ENCODE measurements at regions not wholly inside any gene's neighbourhood (a gene's known extent, or its start where the extent isn't known, plus 50 kb on each side); places are given as distances from the start of the nearest gene placed in this dataset.

GRCh38 chr10:44564361-44564760 lies 179.5 kb upstream of the CXCL12 start:
- ChIA-PET POLR2A (no interaction called here), CTCF (no interaction called here)
- Histone ChIP-seq H3K4me3 (ENCODE audit: control insufficient read depth in 1 of 7, extremely low read depth in 1 of 7, insufficient read depth in 4 of 7, low read depth in 2 of 7, low read length in 6 of 7) (no peak overlapping the region), H3K27ac (ENCODE audit: insufficient read depth in 1 of 2, low read depth in 1 of 2, low read length in 2 of 2, poor library complexity in 1 of 2, severe bottlenecking in 2 of 2) (no peak overlapping the region), H3K4me1 (ENCODE audit: control extremely low read depth in 1 of 4, control insufficient read depth in 4 of 4, insufficient read depth in 4 of 4, low read length in 3 of 4) (no peaks in the 10 kb centered on the region), H3K9me3 (ENCODE audit: control extremely low read depth in 1 of 5, control insufficient read depth in 4 of 5, insufficient read depth in 2 of 5, low read depth in 1 of 5, low read length in 4 of 5) (no peaks in the 10 kb centered on the region), H3K27me3 (replicated peaks in 2 of 5; ENCODE audit: control insufficient read depth in 4 of 5, insufficient read depth in 5 of 5, low read length in 4 of 5) (peaks cover 0 to 6% (median 0%) of the 10 kb centered on the region in 5 experiments), H3K36me3 (ENCODE audit: control insufficient read depth in 4 of 4, insufficient read depth in 4 of 4, low read length in 3 of 4) (no peaks in the 10 kb centered on the region)
- DNase-seq: no peak
- WGBS (ENCODE audit: insufficient coverage): no CpG with 5 or more reads among the region's 1 CpG

GRCh38 chr10:44564790-44565189 lies 179.9 kb upstream of the CXCL12 start:
- ChIA-PET POLR2A (no interaction called here), CTCF (no interaction called here)
- 0% methylated on average over 1 of the region's 3 CpGs for WGBS (ENCODE audit: insufficient coverage)
- no peak for DNase-seq
- H3K9me3 ChIP-seq (ENCODE audit: control extremely low read depth in 1 of 5, control insufficient read depth in 4 of 5, insufficient read depth in 2 of 5, low read depth in 1 of 5, low read length in 4 of 5): no peaks in the 10 kb centered on the region
- peaks cover 0 to 6% (median 0%) of the 10 kb centered on the region in 5 experiments for H3K27me3 ChIP-seq (replicated peaks in 2 of 5; ENCODE audit: control insufficient read depth in 4 of 5, insufficient read depth in 5 of 5, low read length in 4 of 5)
- no peak overlapping the region for H3K4me3 ChIP-seq (ENCODE audit: control insufficient read depth in 1 of 7, extremely low read depth in 1 of 7, insufficient read depth in 4 of 7, low read depth in 2 of 7, low read length in 6 of 7)
- no peaks in the 10 kb centered on the region for H3K4me1 ChIP-seq (ENCODE audit: control extremely low read depth in 1 of 4, control insufficient read depth in 4 of 4, insufficient read depth in 4 of 4, low read length in 3 of 4)
- H3K36me3 ChIP-seq (ENCODE audit: control insufficient read depth in 4 of 4, insufficient read depth in 4 of 4, low read length in 3 of 4): no peaks in the 10 kb centered on the region
- no peak overlapping the region for H3K27ac ChIP-seq (ENCODE audit: insufficient read depth in 1 of 2, low read depth in 1 of 2, low read length in 2 of 2, poor library complexity in 1 of 2, severe bottlenecking in 2 of 2)

GRCh38 chr10:44566786-44567185 lies 181.9 kb upstream of the CXCL12 start:
- no peak overlapping the region for H3K27ac ChIP-seq (ENCODE audit: insufficient read depth in 1 of 2, low read depth in 1 of 2, low read length in 2 of 2, poor library complexity in 1 of 2, severe bottlenecking in 2 of 2)
- DNase-seq: no peak
- peaks cover 0 to 4% (median 0%) of the 10 kb centered on the region in 5 experiments for H3K27me3 ChIP-seq (replicated peaks in 2 of 5; ENCODE audit: control insufficient read depth in 4 of 5, insufficient read depth in 5 of 5, low read length in 4 of 5)
- no CpG with 5 or more reads among the region's 1 CpG for WGBS (ENCODE audit: insufficient coverage)
- H3K4me1 ChIP-seq (ENCODE audit: control extremely low read depth in 1 of 4, control insufficient read depth in 4 of 4, insufficient read depth in 4 of 4, low read length in 3 of 4): no peaks in the 10 kb centered on the region
- ChIA-PET POLR2A (no interaction called here), CTCF (no interaction called here)
- no peaks in the 10 kb centered on the region for H3K36me3 ChIP-seq (ENCODE audit: control insufficient read depth in 4 of 4, insufficient read depth in 4 of 4, low read length in 3 of 4)
- no peak overlapping the region for H3K4me3 ChIP-seq (ENCODE audit: control insufficient read depth in 1 of 7, extremely low read depth in 1 of 7, insufficient read depth in 4 of 7, low read depth in 2 of 7, low read length in 6 of 7)
- H3K9me3 ChIP-seq (ENCODE audit: control extremely low read depth in 1 of 5, control insufficient read depth in 4 of 5, insufficient read depth in 2 of 5, low read depth in 1 of 5, low read length in 4 of 5): no peaks in the 10 kb centered on the region

GRCh38 chr10:44567471-44567870 lies 182.6 kb upstream of the CXCL12 start:
- CTCF ChIA-PET: no interaction called here
- Histone ChIP-seq H3K27me3 (replicated peaks in 2 of 5; ENCODE audit: control insufficient read depth in 4 of 5, insufficient read depth in 5 of 5, low read length in 4 of 5) (peaks cover 0 to 2% (median 0%) of the 10 kb centered on the region in 5 experiments), H3K36me3 (ENCODE audit: control insufficient read depth in 4 of 4, insufficient read depth in 4 of 4, low read length in 3 of 4) (no peaks in the 10 kb centered on the region), H3K27ac (ENCODE audit: insufficient read depth in 1 of 2, low read depth in 1 of 2, low read length in 2 of 2, poor library complexity in 1 of 2, severe bottlenecking in 2 of 2) (no peak overlapping the region), H3K9me3 (ENCODE audit: control extremely low read depth in 1 of 5, control insufficient read depth in 4 of 5, insufficient read depth in 2 of 5, low read depth in 1 of 5, low read length in 4 of 5) (no peaks in the 10 kb centered on the region), H3K4me1 (ENCODE audit: control extremely low read depth in 1 of 4, control insufficient read depth in 4 of 4, insufficient read depth in 4 of 4, low read length in 3 of 4) (no peaks in the 10 kb centered on the region), H3K4me3 (ENCODE audit: control insufficient read depth in 1 of 7, extremely low read depth in 1 of 7, insufficient read depth in 4 of 7, low read depth in 2 of 7, low read length in 6 of 7) (no peak overlapping the region)
- 100% methylated on average over 1 of the region's 1 CpG for WGBS (ENCODE audit: insufficient coverage)
- DNase-seq: no peak
- POLR2A ChIA-PET: no interaction called here

- H3K36me3 ChIP-seq (ENCODE audit: control insufficient read depth in 4 of 4, insufficient read depth in 4 of 4, low read length in 3 of 4): no peaks in the 10 kb centered on the region
- no peak for DNase-seq
- H3K4me1 ChIP-seq (ENCODE audit: control extremely low read depth in 1 of 4, control insufficient read depth in 4 of 4, insufficient read depth in 4 of 4, low read length in 3 of 4): no peaks in the 10 kb centered on the region
- H3K27me3 ChIP-seq (replicated peaks in 2 of 5; ENCODE audit: control insufficient read depth in 4 of 5, insufficient read depth in 5 of 5, low read length in 4 of 5): no peaks in the 10 kb centered on the region
- no peaks in the 10 kb centered on the region for H3K9me3 ChIP-seq (ENCODE audit: control extremely low read depth in 1 of 5, control insufficient read depth in 4 of 5, insufficient read depth in 2 of 5, low read depth in 1 of 5, low read length in 4 of 5)
- ChIA-PET CTCF (no interaction called here), POLR2A (no interaction called here)
- H3K27ac ChIP-seq (ENCODE audit: insufficient read depth in 1 of 2, low read depth in 1 of 2, low read length in 2 of 2, poor library complexity in 1 of 2, severe bottlenecking in 2 of 2): no peak overlapping the region
- no peak overlapping the region for H3K4me3 ChIP-seq (ENCODE audit: control insufficient read depth in 1 of 7, extremely low read depth in 1 of 7, insufficient read depth in 4 of 7, low read depth in 2 of 7, low read length in 6 of 7)
- WGBS (ENCODE audit: insufficient coverage): 81% methylated on average over 7 of the region's 10 CpGs
Observed at GRCh38 chr10:44569193-44570091, 184.5 kb upstream of the CXCL12 start.

- CTCF ChIA-PET: no interaction called here
- no peak overlapping the region for H3K27ac ChIP-seq (ENCODE audit: insufficient read depth in 1 of 2, low read depth in 1 of 2, low read length in 2 of 2, poor library complexity in 1 of 2, severe bottlenecking in 2 of 2)
- no peaks in the 10 kb centered on the region for H3K4me1 ChIP-seq (ENCODE audit: control extremely low read depth in 1 of 4, control insufficient read depth in 4 of 4, insufficient read depth in 4 of 4, low read length in 3 of 4)
- POLR2A ChIA-PET: no interaction called here
- 100% methylated on average over 3 of the region's 6 CpGs for WGBS (ENCODE audit: insufficient coverage)
- no peaks in the 10 kb centered on the region for H3K36me3 ChIP-seq (ENCODE audit: control insufficient read depth in 4 of 4, insufficient read depth in 4 of 4, low read length in 3 of 4)
- H3K4me3 ChIP-seq (ENCODE audit: control insufficient read depth in 1 of 7, extremely low read depth in 1 of 7, insufficient read depth in 4 of 7, low read depth in 2 of 7, low read length in 6 of 7): no peak overlapping the region
- no peaks in the 10 kb centered on the region for H3K9me3 ChIP-seq (ENCODE audit: control extremely low read depth in 1 of 5, control insufficient read depth in 4 of 5, insufficient read depth in 2 of 5, low read depth in 1 of 5, low read length in 4 of 5)
- H3K27me3 ChIP-seq (replicated peaks in 2 of 5; ENCODE audit: control insufficient read depth in 4 of 5, insufficient read depth in 5 of 5, low read length in 4 of 5): no peaks in the 10 kb centered on the region
- no peak for DNase-seq
Observed at GRCh38 chr10:44571701-44572100, 186.8 kb upstream of the CXCL12 start.

GRCh38 chr10:44572146-44572545 lies 187.2 kb upstream of the CXCL12 start:
- POLR2A ChIA-PET: no interaction called here
- CTCF ChIA-PET: no interaction called here
- Histone ChIP-seq H3K4me1 (ENCODE audit: control extremely low read depth in 1 of 4, control insufficient read depth in 4 of 4, insufficient read depth in 4 of 4, low read length in 3 of 4) (no peaks in the 10 kb centered on the region), H3K36me3 (ENCODE audit: control insufficient read depth in 4 of 4, insufficient read depth in 4 of 4, low read length in 3 of 4) (no peaks in the 10 kb centered on the region), H3K9me3 (ENCODE audit: control extremely low read depth in 1 of 5, control insufficient read depth in 4 of 5, insufficient read depth in 2 of 5, low read depth in 1 of 5, low read length in 4 of 5) (no peaks in the 10 kb centered on the region), H3K27ac (ENCODE audit: insufficient read depth in 1 of 2, low read depth in 1 of 2, low read length in 2 of 2, poor library complexity in 1 of 2, severe bottlenecking in 2 of 2) (no peak overlapping the region), H3K4me3 (ENCODE audit: control insufficient read depth in 1 of 7, extremely low read depth in 1 of 7, insufficient read depth in 4 of 7, low read depth in 2 of 7, low read length in 6 of 7) (no peak overlapping the region), H3K27me3 (replicated peaks in 2 of 5; ENCODE audit: control insufficient read depth in 4 of 5, insufficient read depth in 5 of 5, low read length in 4 of 5) (no peaks in the 10 kb centered on the region)
- WGBS (ENCODE audit: insufficient coverage): 98% methylated on average over 6 of the region's 6 CpGs
- no peak for DNase-seq
